Activated T-cell treated with anti-CD3 and anti-CD28 coated beads for 48 hours (primary cell): ENCODE measurements at regions not wholly inside any gene's neighbourhood (a gene's known extent, or its start where the extent isn't known, plus 50 kb on each side); places are given as distances from the start of the nearest gene placed in this dataset.
"Not testable (repeated sequence)": the region's sequence is repeated elsewhere in the genome, so short reads cannot be mapped to it uniquely, and the experiment has no call there.

Experiments used
- DNase-seq: peaks from one replicate; pipeline ENCODE4 v3.0.0-alpha.2; 2020; ENCODE audit warnings: low read depth

GRCh38 chr1:185434721-185435120, 117.7 kb upstream of the IVNS1ABP start:
- no peak for DNase-seq

- DNase-seq: no peak
Observed at GRCh38 chr1:185433667-185434066, 116.6 kb upstream of the IVNS1ABP start.

- no peak for DNase-seq
Observed at GRCh38 chr1:185432948-185433347, 115.9 kb upstream of the IVNS1ABP start.

- no peak for DNase-seq
Observed at GRCh38 chr1:185431612-185432011, 114.6 kb upstream of the IVNS1ABP start.

- DNase-seq: not testable (repeated sequence)
Observed at GRCh38 chr1:185429668-185430067, 112.6 kb upstream of the IVNS1ABP start.

GRCh38 chr1:185427776-185428175, 110.7 kb upstream of the IVNS1ABP start:
- no peak for DNase-seq

- DNase-seq: no peak
Observed at GRCh38 chr1:185427264-185427663, 110.2 kb upstream of the IVNS1ABP start.

GRCh38 chr1:185426848-185427247, 109.8 kb upstream of the IVNS1ABP start:
- no peak for DNase-seq

- no peak for DNase-seq
Observed at GRCh38 chr1:185425163-185425562, 108.1 kb upstream of the IVNS1ABP start.

- no peak for DNase-seq
Observed at GRCh38 chr1:185421485-185422107, 104.6 kb upstream of the IVNS1ABP start.

- no peak for DNase-seq
Observed at GRCh38 chr1:185420588-185421081, 103.6 kb upstream of the IVNS1ABP start.

- no peak for DNase-seq
Observed at GRCh38 chr1:185419718-185420117, 102.7 kb upstream of the IVNS1ABP start.

- DNase-seq: no peak
Observed at GRCh38 chr1:185418472-185418871, 101.4 kb upstream of the IVNS1ABP start.

- no peak for DNase-seq
Observed at GRCh38 chr1:185412385-185413087, 95.5 kb upstream of the IVNS1ABP start.

- no peak for DNase-seq
Observed at GRCh38 chr1:185409763-185410528, 92.9 kb upstream of the IVNS1ABP start.

- DNase-seq: no peak
Observed at GRCh38 chr1:185409345-185409744, 92.3 kb upstream of the IVNS1ABP start.

- DNase-seq: no peak
Observed at GRCh38 chr1:185408700-185409270, 91.7 kb upstream of the IVNS1ABP start.

- no peak for DNase-seq
Observed at GRCh38 chr1:185406691-185407009, 89.6 kb upstream of the IVNS1ABP start.

- DNase-seq: no peak
Observed at GRCh38 chr1:185406006-185406690, 89.1 kb upstream of the IVNS1ABP start.

GRCh38 chr1:185404907-185405568, 88.0 kb upstream of the IVNS1ABP start:
- no peak for DNase-seq

GRCh38 chr1:185404291-185404690, 87.2 kb upstream of the IVNS1ABP start:
- no peak for DNase-seq

GRCh38 chr1:185402930-185403329, 85.9 kb upstream of the IVNS1ABP start:
- DNase-seq: no peak
